ENCODE measurements at regions not wholly inside any gene's neighbourhood (a gene's known extent, or its start where the extent isn't known, plus 50 kb on each side); places are given as distances from the start of the nearest gene placed in this dataset.

- no peaks in the 10 kb centered on the region for H3K9me3 ChIP-seq (ENCODE audit: low read length)
- TF ChIP-seq EZH2 (IDR thresholded peaks at IDR 0.05; ENCODE audit: low read length, unreplicated experiment): no peak
- H3K4me2 ChIP-seq (ENCODE audit: low read length): no peak overlapping the region
- no peaks in the 10 kb centered on the region for H3K79me2 ChIP-seq (ENCODE audit: low read length)
- peak; percentile 20 for DNase-seq
- 0 out of 2 replicates have a peak, but pooled peaks cover 3% of the 10 kb centered on the region for H3K4me1 ChIP-seq (ENCODE audit: insufficient read depth, low read length)
- BruUV-seq (replicated peaks): no TSS peak
- ChIA-PET CTCF (no interaction called here), POLR2A (ENCODE audit: unreplicated experiment) (no interaction called here)
- no peak overlapping the region for H3K4me3 ChIP-seq (ENCODE audit: low read length)
- H3K9me2 ChIP-seq (replicated peaks; ENCODE audit: low read length): no peaks in the 10 kb centered on the region
- H3K27ac ChIP-seq (ENCODE audit: low read length): no peak overlapping the region
- no peaks in the 10 kb centered on the region for H3F3A ChIP-seq (ENCODE audit: low read length, unreplicated experiment)
- no peaks in the 10 kb centered on the region for H3K36me3 ChIP-seq (ENCODE audit: low read depth, low read length)
- no peak overlapping the region for H3K9ac ChIP-seq (ENCODE audit: low read length)
- no peak overlapping the region for H2AFZ ChIP-seq (ENCODE audit: low read length)
- H3K27me3 ChIP-seq (ENCODE audit: low read length): no peaks in the 10 kb centered on the region
- intact Hi-C loops (cut with micrococcal nuclease): no loop called here
- no peaks in the 10 kb centered on the region for H4K20me1 ChIP-seq (ENCODE audit: low read length)
- ATAC-seq: peak; percentile 42; the same call in 1 of the 2 replicates
These were observed 440.5 kb downstream of the NUP35 start for GRCh38 chr2:183564726-183565125.

- DNase-seq (no peak), ATAC-seq (no peak)
- H3K9ac ChIP-seq (ENCODE audit: low read length): no peak overlapping the region
- TF ChIP-seq CTCF (conservative IDR thresholded peaks at IDR 0.05; ENCODE audit: low read depth, low read length): no peak
- H3K4me2 ChIP-seq (ENCODE audit: low read length): no peak overlapping the region
- H3K36me3 ChIP-seq (ENCODE audit: low read depth, low read length): no peaks in the 10 kb centered on the region
- no TSS peak for BruUV-seq (replicated peaks)
- intact Hi-C loops (cut with micrococcal nuclease): no loop called here
- no peaks in the 10 kb centered on the region for H3K9me3 ChIP-seq (ENCODE audit: low read length)
- H3K4me1 ChIP-seq (ENCODE audit: insufficient read depth, low read length): no peaks in the 10 kb centered on the region
- no peaks in the 10 kb centered on the region for H3K27me3 ChIP-seq (ENCODE audit: low read length)
- ChIA-PET POLR2A (ENCODE audit: unreplicated experiment) (no interaction called here), CTCF (no interaction called here)
- H4K20me1 ChIP-seq (ENCODE audit: low read length): no peaks in the 10 kb centered on the region
- H3K4me3 ChIP-seq (ENCODE audit: low read length): no peak overlapping the region
- no peaks in the 10 kb centered on the region for H3K9me2 ChIP-seq (replicated peaks; ENCODE audit: low read length)
- H3K27ac ChIP-seq (ENCODE audit: low read length): no peak overlapping the region
- no peaks in the 10 kb centered on the region for H3F3A ChIP-seq (ENCODE audit: low read length, unreplicated experiment)
- H3K79me2 ChIP-seq (ENCODE audit: low read length): no peaks in the 10 kb centered on the region
- H2AFZ ChIP-seq (ENCODE audit: low read length): no peak overlapping the region
These were observed 451.2 kb downstream of the NUP35 start for GRCh38 chr2:183575481-183575880.

GRCh38 chr2:183579686-183580085, 455.4 kb downstream of the NUP35 start:
- no peak overlapping the region for H3K4me2 ChIP-seq (ENCODE audit: low read length)
- no peaks in the 10 kb centered on the region for H3K4me1 ChIP-seq (ENCODE audit: insufficient read depth, low read length)
- BruUV-seq (replicated peaks): no TSS peak
- CTCF ChIA-PET: no interaction called here
- H3F3A ChIP-seq (ENCODE audit: low read length, unreplicated experiment): no peaks in the 10 kb centered on the region
- no peak for ATAC-seq
- H4K20me1 ChIP-seq (ENCODE audit: low read length): no peaks in the 10 kb centered on the region
- no peak overlapping the region for H3K27ac ChIP-seq (ENCODE audit: low read length)
- TF ChIP-seq CTCF (conservative IDR thresholded peaks at IDR 0.05; ENCODE audit: low read depth, low read length): no peak
- no peak for TF ChIP-seq EZH2phosphoT487 (IDR thresholded peaks at IDR 0.05; ENCODE audit: borderline replicate concordance, low read length)
- no peak for TF ChIP-seq EZH2 (IDR thresholded peaks at IDR 0.05; ENCODE audit: low read length, unreplicated experiment)
- POLR2A ChIA-PET (ENCODE audit: unreplicated experiment): interaction anchor here (0.6 kb wide), 1 partner anchor 144 kb away, joined by 3 read pairs; no protein-coding TSS in a partner anchor
- H3K4me3 ChIP-seq (ENCODE audit: low read length): no peak overlapping the region
- H3K9ac ChIP-seq (ENCODE audit: low read length): no peak overlapping the region
- no peaks in the 10 kb centered on the region for H3K79me2 ChIP-seq (ENCODE audit: low read length)
- no peak for DNase-seq
- no peaks in the 10 kb centered on the region for H3K9me2 ChIP-seq (replicated peaks; ENCODE audit: low read length)
- H3K36me3 ChIP-seq (ENCODE audit: low read depth, low read length): no peaks in the 10 kb centered on the region
- no peaks in the 10 kb centered on the region for H3K27me3 ChIP-seq (ENCODE audit: low read length)
- no peak overlapping the region for H2AFZ ChIP-seq (ENCODE audit: low read length)
- intact Hi-C loops (cut with micrococcal nuclease): no loop called here
- no peaks in the 10 kb centered on the region for H3K9me3 ChIP-seq (ENCODE audit: low read length)
